RWPE1 (cell line): ENCODE measurements at regions not wholly inside any gene's neighbourhood (a gene's known extent, or its start where the extent isn't known, plus 50 kb on each side); places are given as distances from the start of the nearest gene placed in this dataset.

Source experiments
- CTCF ChIA-PET: fragments of 350-600 bp; sonication (Branson Sonifier 250); formaldehyde crosslinking; extraction: SDS; loops from one replicate; lab custom pipeline; 2021; lab: Yijun Ruan, JAX
- POLR2A ChIA-PET: fragments of 400-600 bp; formaldehyde crosslinking; extraction: SDS; loops from one replicate; lab custom pipeline; 2020; ENCODE audit warnings: antibody characterized with exemption; ENCODE audit not compliant: low non-redundant PET; lab: Yijun Ruan, JAX
- DNase-seq: peaks from one replicate; pipeline ENCODE4 v3.0.0; 2012; ENCODE audit warnings: low spot score
- H3K27ac ChIP-seq: fragments of 450-650 bp; 2 replicates; pipeline ENCODE4 v1.5.1; 2017
- CTCF ChIP-seq: fragments of 450-650 bp; conservative IDR thresholded peaks from 2 replicates; pipeline ENCODE4 v1.5.1; 2017; ENCODE audit warnings: low read depth, mild to moderate bottlenecking

GRCh38 chr4:176529574-176529973, 209.8 kb downstream of the SPCS3 start:
- POLR2A ChIA-PET = no interaction called here
- no peak for DNase-seq
- no peak overlapping the region for H3K27ac ChIP-seq
- no peak for TF ChIP-seq CTCF
- CTCF ChIA-PET = no interaction called here

- CTCF ChIA-PET = no interaction called here
- POLR2A ChIA-PET = no interaction called here
- no peak for TF ChIP-seq CTCF
- no peak for DNase-seq
- H3K27ac ChIP-seq = no peak overlapping the region
These were observed 213.4 kb downstream of the SPCS3 start for GRCh38 chr4:176533159-176533558.

- no peak for TF ChIP-seq CTCF
- ChIA-PET POLR2A (no interaction called here), CTCF (no interaction called here)
- no peak for DNase-seq
- H3K27ac ChIP-seq = no peak overlapping the region
These were observed 214.8 kb downstream of the SPCS3 start for GRCh38 chr4:176534566-176534965.

GRCh38 chr4:176538217-176538925, 218.6 kb downstream of the SPCS3 start:
- ChIA-PET CTCF (no interaction called here), POLR2A (no interaction called here)
- peak; percentile 69 for DNase-seq
- no peak for TF ChIP-seq CTCF
- H3K27ac ChIP-seq = no peak overlapping the region

GRCh38 chr4:176539091-176539784, 219.5 kb downstream of the SPCS3 start:
- no peak overlapping the region for H3K27ac ChIP-seq
- no peak for TF ChIP-seq CTCF
- no peak for DNase-seq
- POLR2A ChIA-PET = no interaction called here
- CTCF ChIA-PET = interaction anchor here (0.7 kb wide), 2 partner anchors 245 to 609 kb away, joined by 5 read pairs; no protein-coding TSS in a partner anchor

GRCh38 chr4:176539785-176540175, 220.0 kb downstream of the SPCS3 start:
- ChIA-PET POLR2A (no interaction called here), CTCF (interaction anchor here (0.7 kb wide), 1 partner anchor 609 kb away, joined by 5 read pairs; no protein-coding TSS in a partner anchor)
- TF ChIP-seq CTCF = no peak
- no peak for DNase-seq
- H3K27ac ChIP-seq = no peak overlapping the region
